ENCODE measurements at regions not wholly inside any gene's neighbourhood (a gene's known extent, or its start where the extent isn't known, plus 50 kb on each side); places are given as distances from the start of the nearest gene placed in this dataset.
A peak's percentile ranks its signal among the peaks of the same experiment; 100 is the strongest.

GRCh38 chr16:80460988-80461387, 79.8 kb upstream of the DYNLRB2 start:
- H3K4me3 ChIP-seq: no peak overlapping the region
- TF ChIP-seq POLR2A (IDR thresholded peaks at IDR 0.05) (no peak), POLR2AphosphoS5 (IDR thresholded peaks at IDR 0.05) (no peak), CTCF (IDR thresholded peaks at IDR 0.05) (no peak), EP300 (IDR thresholded peaks at IDR 0.05) (no peak)
- H3K27me3 ChIP-seq: no peaks in the 10 kb centered on the region
- DNase-seq: no peak
- no peaks in the 10 kb centered on the region for H3K9me3 ChIP-seq
- no peak overlapping the region for H3K27ac ChIP-seq
- H3K36me3 ChIP-seq: no peaks in the 10 kb centered on the region
- 88 to 96% methylated on average over 1 of the region's 1 CpG for WGBS, 2 donors
- no peaks in the 10 kb centered on the region for H3K4me1 ChIP-seq
- intact Hi-C loops (cut with DNase I): no loop called here

GRCh38 chr16:80459966-80460365, 80.8 kb upstream of the DYNLRB2 start:
- 68 to 74% methylated on average over 5 of the region's 5 CpGs for WGBS, 2 donors
- DNase-seq: no peak
- Histone ChIP-seq H3K4me3 (no peak overlapping the region), H3K27me3 (no peaks in the 10 kb centered on the region), H3K27ac (peak overlapping the region in 1 of 4 donors; percentile 7), H3K36me3 (no peaks in the 10 kb centered on the region), H3K4me1 (no peaks in the 10 kb centered on the region), H3K9me3 (no peaks in the 10 kb centered on the region)
- no peak for TF ChIP-seq POLR2A (IDR thresholded peaks at IDR 0.05)
- no peak for TF ChIP-seq CTCF (IDR thresholded peaks at IDR 0.05)
- no peak for TF ChIP-seq POLR2AphosphoS5 (IDR thresholded peaks at IDR 0.05)
- TF ChIP-seq EP300 (IDR thresholded peaks at IDR 0.05): no peak
- intact Hi-C loops (cut with DNase I): no loop called here

- Histone ChIP-seq H3K27ac (peak overlapping the region in 1 of 4 donors; percentile 7), H3K36me3 (no peaks in the 10 kb centered on the region), H3K9me3 (no peaks in the 10 kb centered on the region), H3K4me3 (no peak overlapping the region), H3K27me3 (no peaks in the 10 kb centered on the region), H3K4me1 (no peaks in the 10 kb centered on the region)
- DNase-seq: no peak
- intact Hi-C loops (cut with DNase I): no loop called here
- no peak for TF ChIP-seq POLR2A (IDR thresholded peaks at IDR 0.05)
- no peak for TF ChIP-seq POLR2AphosphoS5 (IDR thresholded peaks at IDR 0.05)
- no peak for TF ChIP-seq CTCF (IDR thresholded peaks at IDR 0.05)
- TF ChIP-seq EP300 (IDR thresholded peaks at IDR 0.05): no peak
- 83 to 94% methylated on average over 3 of the region's 3 CpGs for WGBS, 2 donors
Observed at GRCh38 chr16:80459331-80459777, 81.4 kb upstream of the DYNLRB2 start.

GRCh38 chr16:80457871-80458270, 82.9 kb upstream of the DYNLRB2 start:
- H3K27me3 ChIP-seq: no peaks in the 10 kb centered on the region
- no peak overlapping the region for H3K27ac ChIP-seq
- H3K4me1 ChIP-seq: no peaks in the 10 kb centered on the region
- H3K9me3 ChIP-seq: no peaks in the 10 kb centered on the region
- no peaks in the 10 kb centered on the region for H3K36me3 ChIP-seq
- intact Hi-C loops (cut with DNase I): no loop called here
- no peak for DNase-seq
- TF ChIP-seq POLR2AphosphoS5 (IDR thresholded peaks at IDR 0.05) (no peak), EP300 (IDR thresholded peaks at IDR 0.05) (no peak), POLR2A (IDR thresholded peaks at IDR 0.05) (no peak), CTCF (IDR thresholded peaks at IDR 0.05) (no peak)
- H3K4me3 ChIP-seq: no peak overlapping the region
- WGBS, 2 donors: 28 to 63% methylated on average over 1 of the region's 1 CpG

GRCh38 chr16:80454802-80455201, 86.0 kb upstream of the DYNLRB2 start:
- Histone ChIP-seq H3K27ac (no peak overlapping the region), H3K36me3 (no peaks in the 10 kb centered on the region), H3K4me3 (no peak overlapping the region), H3K27me3 (no peaks in the 10 kb centered on the region), H3K4me1 (no peaks in the 10 kb centered on the region), H3K9me3 (no peaks in the 10 kb centered on the region)
- DNase-seq: no peak
- WGBS, 2 donors: 76 to 93% methylated on average over 2 of the region's 2 CpGs
- intact Hi-C loops (cut with DNase I): no loop called here
- TF ChIP-seq POLR2A (IDR thresholded peaks at IDR 0.05) (no peak), EP300 (IDR thresholded peaks at IDR 0.05) (no peak), CTCF (IDR thresholded peaks at IDR 0.05) (no peak), POLR2AphosphoS5 (IDR thresholded peaks at IDR 0.05) (no peak)
